SK-N-SH (cell line): ENCODE measurements at regions not wholly inside any gene's neighbourhood (a gene's known extent, or its start where the extent isn't known, plus 50 kb on each side); places are given as distances from the start of the nearest gene placed in this dataset.

ENCODE experiments used
- CTCF ChIA-PET: fragments of 300-600, 350-600 bp; formaldehyde crosslinking; extraction: SDS; loops from one replicate; lab custom pipeline; 2021; lab: Yijun Ruan, JAX
- POLR2A ChIA-PET: fragments of 350-600 bp; sonication (Branson Sonifier 250); formaldehyde crosslinking; extraction: SDS; loops from one replicate; lab custom pipeline; 2020; ENCODE audit warnings: antibody characterized with exemption, inconsistent platforms; lab: Yijun Ruan, JAX
- DNase-seq: peaks from one replicate; pipeline ENCODE4 v3.0.0; 2012
- H2AFZ ChIP-seq: fragments of 200-600 bp; sonication (generic); 2 replicates; pipeline ENCODE4 v1.8.1; 2016; ENCODE audit warnings: antibody characterized with exemption, mild to moderate bottlenecking, low read depth
- H3F3A ChIP-seq: fragments of 200-600 bp; sonication (generic); replicated peaks from 2 replicates; pipeline ENCODE3; 2016; ENCODE audit warnings: antibody characterized with exemption, mild to moderate bottlenecking; ENCODE audit not compliant: insufficient read depth
- H3K27ac ChIP-seq, 2 experiments: fragments of 200-500 bp in 1 of 2; fragments of 200-600 bp in 1 of 2; sonication (Bioruptor generic) in 1 of 2; sonication (generic), shearing (Covaris generic) in 1 of 2; 2 replicates each; pipeline versions ENCODE4 v1.5.1 to v1.6.1; 2014 to 2016; ENCODE audit warnings: low read depth in 2 of 2, inconsistent platforms in 1 of 2, low read length in 1 of 2, mild to moderate bottlenecking in 1 of 2, mixed read lengths in 1 of 2
- H3K27me3 ChIP-seq: fragments of 200-600 bp; sonication (generic), shearing (Covaris generic); 2 replicates; pipeline ENCODE4 v1.6.1; 2016; ENCODE audit warnings: mixed run types; ENCODE audit not compliant: insufficient read depth
- H3K36me3 ChIP-seq, 2 experiments: fragments of 200-500 bp in 1 of 2; fragments of 200-600 bp in 1 of 2; sonication (Bioruptor generic) in 1 of 2; sonication (generic) in 1 of 2; replicated peaks in 1 of 2; 2 replicates each; pipeline versions ENCODE3 to v1.5.1; 2014 to 2016; ENCODE audit warnings: low read length in 1 of 2, mild to moderate bottlenecking in 1 of 2; ENCODE audit not compliant: insufficient read depth in 2 of 2, control insufficient read depth in 1 of 2
- H3K4me1 ChIP-seq, 2 experiments: fragments of 200-500 bp in 1 of 2; fragments of 200-600 bp in 1 of 2; sonication (Bioruptor generic) in 1 of 2; sonication (generic), shearing (Covaris generic) in 1 of 2; 2 replicates each; pipeline versions ENCODE4 v1.5.1 to v1.6.1; 2014 to 2016; ENCODE audit warnings: low read depth in 1 of 2, low read length in 1 of 2, mixed run types in 1 of 2; ENCODE audit not compliant: insufficient read depth in 2 of 2, control insufficient read depth in 1 of 2
- H3K4me2 ChIP-seq: fragments of 200-600 bp; sonication (generic), shearing (Covaris generic); 2 replicates; pipeline ENCODE4 v1.6.1; 2017; ENCODE audit warnings: mixed run types
- H3K4me3 ChIP-seq, 2 experiments: fragments of 200-500 bp in 1 of 2; fragments of 200-600 bp in 1 of 2; sonication (Bioruptor generic) in 1 of 2; sonication (generic), shearing (Covaris generic) in 1 of 2; 2 replicates each; pipeline versions ENCODE4 v1.5.1 to v1.8.1; 2014 to 2016; ENCODE audit warnings: low read depth in 2 of 2, inconsistent platforms in 1 of 2, low read length in 1 of 2, mild to moderate bottlenecking in 1 of 2, mixed read lengths in 1 of 2, moderate library complexity in 1 of 2
- H3K79me2 ChIP-seq: fragments of 200-600 bp; sonication (generic); 2 replicates; pipeline ENCODE4 v1.8.1; 2017; ENCODE audit warnings: mild to moderate bottlenecking; ENCODE audit not compliant: insufficient read depth
- H3K9ac ChIP-seq: fragments of 200-600 bp; sonication (generic); 2 replicates; pipeline ENCODE4 v1.6.1; 2017; ENCODE audit warnings: mixed run types
- H3K9me2 ChIP-seq: fragments of 200-600 bp; sonication (generic); 2 replicates; pipeline ENCODE4 v1.6.1; 2017; ENCODE audit warnings: mixed run types
- H3K9me3 ChIP-seq: fragments of 200-600 bp; sonication (generic); 2 replicates; pipeline ENCODE4 v1.6.1; 2017; ENCODE audit warnings: mixed run types, mild to moderate bottlenecking, moderate library complexity
- H4K20me1 ChIP-seq: fragments of 200-600 bp; sonication (generic); 2 replicates; pipeline ENCODE4 v1.6.1; 2017; ENCODE audit warnings: mild to moderate bottlenecking, mixed run types; ENCODE audit not compliant: insufficient read depth
- CHD2 ChIP-seq: fragments of 150-350 bp; IDR thresholded peaks from 2 replicates; pipeline ENCODE4 v1.6.1; 2018; ENCODE audit warnings: low read length; ENCODE audit not compliant: partially characterized antibody
- ELF1 ChIP-seq: IDR thresholded peaks from 2 replicates; pipeline ENCODE4 v1.4.0; 2012
- EZH2phosphoT487 ChIP-seq: fragments of 200-600 bp; sonication (generic); IDR thresholded peaks from 2 replicates; pipeline ENCODE4 v1.6.1; 2017; ENCODE audit warnings: low read depth, mixed run types, mild to moderate bottlenecking, antibody characterized with exemption, moderate library complexity, borderline replicate concordance
- FOXJ3 ChIP-seq: sonication (generic); formaldehyde crosslinking; IDR thresholded peaks from 2 replicates; pipeline ENCODE4 v1.5.1; 2020; ENCODE audit warnings: mild to moderate bottlenecking, missing genetic modification reagents
- FOXM1 ChIP-seq: IDR thresholded peaks from 2 replicates; pipeline ENCODE4 v1.4.0; 2012; ENCODE audit warnings: low read depth, mild to moderate bottlenecking
- JUND ChIP-seq: IDR thresholded peaks from 2 replicates; pipeline ENCODE4 v1.4.0; 2012
- MXI1 ChIP-seq: IDR thresholded peaks from 2 replicates; pipeline ENCODE4 v1.6.1; 2012; ENCODE audit warnings: mild to moderate bottlenecking, low read depth, low read length, improper control_type of control experiment
- NRF1 ChIP-seq: IDR thresholded peaks from 2 replicates; pipeline ENCODE4 v1.6.1; 2012; ENCODE audit warnings: low read depth, mild to moderate bottlenecking, low read length
- POLR2AphosphoS5 ChIP-seq: IDR thresholded peaks from 2 replicates; pipeline ENCODE4 v1.6.1; 2012; ENCODE audit warnings: low read depth, low read length
- RAD21 ChIP-seq: IDR thresholded peaks from 2 replicates; pipeline ENCODE4 v1.6.1; 2012; ENCODE audit warnings: mild to moderate bottlenecking, low read length
- RFX5 ChIP-seq: IDR thresholded peaks from 2 replicates; pipeline ENCODE4 v1.6.1; 2012; ENCODE audit warnings: mild to moderate bottlenecking, improper control_type of control experiment, low read length
- RXRA ChIP-seq: IDR thresholded peaks from 2 replicates; pipeline ENCODE4 v1.4.0; 2012; ENCODE audit warnings: low read depth, mild to moderate bottlenecking, borderline replicate concordance
- TAF1 ChIP-seq: IDR thresholded peaks from 2 replicates; pipeline ENCODE4 v1.6.1; 2012; ENCODE audit warnings: low read depth, mild to moderate bottlenecking, low read length, moderate library complexity, borderline replicate concordance
- TEAD4 ChIP-seq: IDR thresholded peaks from 2 replicates; pipeline ENCODE4 v1.4.0; 2012; ENCODE audit warnings: mild to moderate bottlenecking, borderline replicate concordance; ENCODE audit not compliant: insufficient read depth
- WGBS: methylation state at CpG from one replicate; pipeline ENCODE4 v1.1.6; 2017; ENCODE audit warnings: low lambda C conversion rate; 5-methylcytosine and 5-hydroxymethylcytosine counted together
- TF ChIP-seq, protein P1 (sequence below): fragments of 150-350 bp; IDR thresholded peaks from 2 replicates; pipeline ENCODE4 v1.6.1; 2017; ENCODE audit warnings: antibody characterized with exemption, low read length, low read depth, borderline replicate concordance
- TF ChIP-seq, protein P2 (sequence below): IDR thresholded peaks from 2 replicates; pipeline ENCODE4; 2012
- TF ChIP-seq, protein P3 (sequence below): fragments of 150-350 bp; IDR thresholded peaks from 2 replicates; pipeline ENCODE4 v1.6.1; 2016; ENCODE audit warnings: mild to moderate bottlenecking, low read depth, low read length
- TF ChIP-seq, protein P4 (sequence below): IDR thresholded peaks from 2 replicates; pipeline ENCODE4 v1.4.0; 2012; ENCODE audit warnings: low read depth

DNA sequence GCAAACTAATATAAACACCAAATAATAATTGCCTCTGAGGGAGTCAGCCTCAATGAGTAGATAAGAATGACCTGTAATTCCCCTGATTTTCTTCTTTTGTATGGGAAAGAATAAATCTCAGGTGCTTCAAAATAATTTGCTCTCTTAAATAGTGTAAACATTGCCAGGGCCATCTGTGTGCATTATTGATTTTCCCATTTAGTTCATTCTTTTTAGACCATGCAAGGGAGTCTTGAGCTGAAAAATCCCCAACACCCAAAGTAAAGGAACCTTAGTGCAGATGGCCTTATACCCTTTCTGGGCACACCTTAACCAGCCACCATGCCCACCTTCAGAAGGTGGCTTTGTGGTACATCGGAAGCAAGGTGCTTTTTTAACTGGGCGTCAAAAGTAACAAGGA, 267.2 kb downstream of the TMEM114 start:
- TF ChIP-seq POLR2AphosphoS5 (no peak), ELF1 (no peak), CHD2 (no peak), TAF1 (no peak), EZH2phosphoT487 (no peak), TEAD4 (no peak), MXI1 (no peak)
- TF ChIP-seq, protein P1, sequence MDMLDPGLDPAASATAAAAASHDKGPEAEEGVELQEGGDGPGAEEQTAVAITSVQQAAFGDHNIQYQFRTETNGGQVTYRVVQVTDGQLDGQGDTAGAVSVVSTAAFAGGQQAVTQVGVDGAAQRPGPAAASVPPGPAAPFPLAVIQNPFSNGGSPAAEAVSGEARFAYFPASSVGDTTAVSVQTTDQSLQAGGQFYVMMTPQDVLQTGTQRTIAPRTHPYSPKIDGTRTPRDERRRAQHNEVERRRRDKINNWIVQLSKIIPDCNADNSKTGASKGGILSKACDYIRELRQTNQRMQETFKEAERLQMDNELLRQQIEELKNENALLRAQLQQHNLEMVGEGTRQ: no peak
- TF ChIP-seq, protein P2, sequence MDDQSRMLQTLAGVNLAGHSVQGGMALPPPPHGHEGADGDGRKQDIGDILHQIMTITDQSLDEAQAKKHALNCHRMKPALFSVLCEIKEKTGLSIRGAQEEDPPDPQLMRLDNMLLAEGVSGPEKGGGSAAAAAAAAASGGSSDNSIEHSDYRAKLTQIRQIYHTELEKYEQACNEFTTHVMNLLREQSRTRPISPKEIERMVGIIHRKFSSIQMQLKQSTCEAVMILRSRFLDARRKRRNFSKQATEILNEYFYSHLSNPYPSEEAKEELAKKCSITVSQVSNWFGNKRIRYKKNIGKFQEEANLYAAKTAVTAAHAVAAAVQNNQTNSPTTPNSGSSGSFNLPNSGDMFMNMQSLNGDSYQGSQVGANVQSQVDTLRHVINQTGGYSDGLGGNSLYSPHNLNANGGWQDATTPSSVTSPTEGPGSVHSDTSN: no peak
- WGBS: 46% methylated on average over 2 of the region's 2 CpGs
- no peak overlapping the region for H3K9ac ChIP-seq
- H3K27me3 ChIP-seq: no peaks in the 10 kb centered on the region
- no peak overlapping the region for H3K27ac ChIP-seq
- no peaks in the 10 kb centered on the region for H3F3A ChIP-seq
- ChIA-PET CTCF (interaction anchor here (0.6 to 1.3 kb wide), 2 partner anchors 10 to 115 kb away, joined by 3 to 4 read pairs; no protein-coding TSS in a partner anchor), POLR2A (no interaction called here)
- no peaks in the 10 kb centered on the region; the same call in 1 of the 2 replicates for H3K9me3 ChIP-seq
- H3K36me3 ChIP-seq: no peaks in the 10 kb centered on the region
- H3K4me2 ChIP-seq: no peak overlapping the region
- no peak overlapping the region for H3K4me3 ChIP-seq
- no peak overlapping the region for H2AFZ ChIP-seq
- H4K20me1 ChIP-seq: no peaks in the 10 kb centered on the region
- H3K79me2 ChIP-seq: no peaks in the 10 kb centered on the region
- DNase-seq: no peak
- no peaks in the 10 kb centered on the region for H3K4me1 ChIP-seq
- no peaks in the 10 kb centered on the region for H3K9me2 ChIP-seq

DNA sequence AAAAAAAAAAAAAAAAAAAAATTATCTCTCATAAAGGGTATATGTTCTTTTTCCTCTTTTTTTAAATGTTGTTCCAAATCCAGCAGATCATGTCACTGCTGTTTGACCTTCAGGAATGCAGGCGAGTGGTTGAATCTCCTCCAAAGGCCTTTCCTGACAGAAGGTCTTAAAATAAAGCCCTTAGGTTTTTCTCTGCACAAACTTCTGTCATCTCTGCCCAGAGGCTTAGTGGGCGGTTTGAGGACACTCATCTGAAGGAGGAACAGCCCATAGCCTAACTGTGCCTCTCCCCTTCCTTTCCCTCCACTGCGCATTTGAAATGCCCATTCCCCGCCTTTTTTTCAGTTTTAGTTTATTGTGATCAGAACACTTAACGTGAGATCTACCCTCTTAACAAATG, 270.2 kb downstream of the TMEM114 start:
- TF ChIP-seq, protein P2: no peak
- TF ChIP-seq EZH2phosphoT487: no peak
- TF ChIP-seq, protein P3, sequence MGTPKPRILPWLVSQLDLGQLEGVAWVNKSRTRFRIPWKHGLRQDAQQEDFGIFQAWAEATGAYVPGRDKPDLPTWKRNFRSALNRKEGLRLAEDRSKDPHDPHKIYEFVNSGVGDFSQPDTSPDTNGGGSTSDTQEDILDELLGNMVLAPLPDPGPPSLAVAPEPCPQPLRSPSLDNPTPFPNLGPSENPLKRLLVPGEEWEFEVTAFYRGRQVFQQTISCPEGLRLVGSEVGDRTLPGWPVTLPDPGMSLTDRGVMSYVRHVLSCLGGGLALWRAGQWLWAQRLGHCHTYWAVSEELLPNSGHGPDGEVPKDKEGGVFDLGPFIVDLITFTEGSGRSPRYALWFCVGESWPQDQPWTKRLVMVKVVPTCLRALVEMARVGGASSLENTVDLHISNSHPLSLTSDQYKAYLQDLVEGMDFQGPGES: no peak
- no peak for TF ChIP-seq CHD2
- TF ChIP-seq, protein P4, sequence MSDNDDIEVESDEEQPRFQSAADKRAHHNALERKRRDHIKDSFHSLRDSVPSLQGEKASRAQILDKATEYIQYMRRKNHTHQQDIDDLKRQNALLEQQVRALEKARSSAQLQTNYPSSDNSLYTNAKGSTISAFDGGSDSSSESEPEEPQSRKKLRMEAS: no peak
- no peak for TF ChIP-seq TAF1
- TF ChIP-seq RAD21: no peak
- TF ChIP-seq TEAD4: no peak
- TF ChIP-seq FOXJ3 (CRISPR knock-in tag): no peak
- TF ChIP-seq RXRA: no peak
- TF ChIP-seq NRF1: no peak
- TF ChIP-seq RFX5: no peak
- no peak for TF ChIP-seq JUND
- TF ChIP-seq FOXM1: no peak
- Histone ChIP-seq H3K27me3 (no peaks in the 10 kb centered on the region), H3K36me3 (no peaks in the 10 kb centered on the region), H3F3A (no peaks in the 10 kb centered on the region), H3K79me2 (no peaks in the 10 kb centered on the region), H3K4me3 (no peak overlapping the region), H4K20me1 (no peaks in the 10 kb centered on the region), H3K9ac (no peak overlapping the region), H3K9me2 (no peaks in the 10 kb centered on the region), H3K27ac (no peak overlapping the region), H2AFZ (no peak overlapping the region), H3K9me3 (no peaks in the 10 kb centered on the region; the same call in 1 of the 2 replicates), H3K4me1 (no peaks in the 10 kb centered on the region), H3K4me2 (no peak overlapping the region)
- POLR2A ChIA-PET: no interaction called here
- WGBS: 33% methylated on average over 5 of the region's 5 CpGs
- CTCF ChIA-PET: no interaction called here
- no peak for DNase-seq
